ENCODE measurements at regions not wholly inside any gene's neighbourhood (a gene's known extent, or its start where the extent isn't known, plus 50 kb on each side); places are given as distances from the start of the nearest gene placed in this dataset.

DNA sequence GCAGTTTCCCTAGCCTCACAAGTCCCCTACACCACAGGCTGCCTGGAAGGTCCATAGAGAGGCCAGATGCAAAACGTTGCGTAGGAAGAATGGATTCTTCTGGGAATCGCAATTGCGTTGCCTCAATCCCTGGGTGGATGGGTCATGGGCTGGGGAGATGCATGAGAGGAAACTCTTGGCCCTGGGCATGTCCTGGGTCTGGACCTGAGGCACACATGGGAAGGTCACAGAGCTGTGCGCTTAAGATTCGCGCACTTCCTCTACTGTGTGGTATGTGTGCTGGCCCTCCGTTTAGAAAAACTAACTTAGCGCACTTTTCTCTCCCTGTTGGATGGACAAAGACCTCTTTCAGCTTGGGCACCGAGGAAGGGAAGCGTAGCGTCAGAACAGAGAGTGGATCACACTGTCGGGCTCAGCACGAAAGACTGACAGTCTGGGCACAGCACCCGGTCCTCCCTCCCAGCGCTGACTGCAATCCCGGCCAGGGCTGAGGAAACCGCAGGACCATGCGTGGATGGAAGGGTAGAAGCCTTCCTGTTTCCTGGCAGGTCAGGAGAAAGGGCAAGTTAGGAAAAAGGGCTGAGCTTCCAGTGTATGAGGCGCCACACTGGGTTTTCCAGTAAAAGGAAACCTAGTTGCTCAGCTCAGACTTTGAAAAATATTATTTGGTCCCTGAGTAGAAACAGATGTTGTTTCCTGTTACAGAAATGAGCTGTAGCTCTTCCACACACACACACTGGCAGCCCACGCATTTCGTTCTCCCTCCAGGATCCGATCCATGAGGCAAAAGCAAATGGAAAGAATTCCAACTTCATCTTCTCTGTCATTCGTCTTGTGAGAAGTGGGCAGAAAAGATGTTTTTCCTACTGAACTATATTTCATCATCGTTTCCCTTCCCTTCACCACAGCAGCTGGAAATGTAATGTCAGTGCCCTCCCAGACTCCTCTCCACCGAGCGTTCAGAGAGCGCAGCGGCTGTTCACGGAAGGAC is 86.0 kb downstream of the ING1 start:
- BruUV-seq (replicated peaks): no TSS peak
- intact Hi-C loops (cut with micrococcal nuclease; ENCODE audit: unreplicated experiment): no loop called here
- H4K20me1 ChIP-seq (ENCODE audit: insufficient read depth, low read length): no peaks in the 10 kb centered on the region
- peak; percentile 65 for ATAC-seq
- DNase-seq (ENCODE audit: low spot score): no peak
- WGBS (ENCODE audit: low lambda C conversion rate): 43% methylated on average over 24 of the region's 30 CpGs
- peaks cover 19% of the 10 kb centered on the region for H3K4me1 ChIP-seq (ENCODE audit: insufficient read depth, low read length)
- ChIA-PET POLR2A (no interaction called here), CTCF (ENCODE audit: low intra/inter-chr PET ratio, low total read pairs) (no interaction called here)
- no peaks in the 10 kb centered on the region for H3K36me3 ChIP-seq (replicated peaks in 1 of 2; ENCODE audit: control insufficient read depth in 1 of 2, insufficient read depth in 2 of 2, low read length in 2 of 2)
- no peaks in the 10 kb centered on the region for H3K9me3 ChIP-seq (ENCODE audit: low read length)
- H3K9ac ChIP-seq (ENCODE audit: insufficient read depth, low read depth, low read length): no peak overlapping the region
- peak overlapping the region in 1 of 3 experiments; percentile 9; a peak in 1 of 6 replicates for H3K4me3 ChIP-seq (replicated peaks in 1 of 3; ENCODE audit: insufficient read depth in 1 of 3, low read depth in 2 of 3, low read length in 3 of 3)
- H3K27ac ChIP-seq (ENCODE audit: extremely low read length, insufficient read depth, low read length): no peak overlapping the region
- H3K27me3 ChIP-seq (ENCODE audit: control insufficient read depth in 1 of 2, insufficient read depth in 2 of 2, low read length in 2 of 2): peaks cover 1 to 56% of the 10 kb centered on the region in 2 experiments
- H2AFZ ChIP-seq (ENCODE audit: low read length): no peak overlapping the region
- in situ Hi-C loops (cut with HindIII; ENCODE audit: extremely low pct_ligation_motif_present, low pct_unique_long_range_greater_than_20kb): loop anchor here (25.0 kb wide), 1 partner anchor 587 kb away; no protein-coding TSS in a partner anchor
- no peaks in the 10 kb centered on the region for H3K79me2 ChIP-seq (ENCODE audit: insufficient read depth, low read length)
- FAIRE-seq: no peak
- H3K4me2 ChIP-seq (ENCODE audit: low read depth, low read length): peak overlapping the region; percentile 53
- TF ChIP-seq GZF1 (CRISPR knock-in tag; IDR thresholded peaks at IDR 0.05) (no peak), MIXL1 (CRISPR knock-in tag; IDR thresholded peaks at IDR 0.05) (no peak), RFXAP (CRISPR knock-in tag; IDR thresholded peaks at IDR 0.05; ENCODE audit: borderline replicate concordance) (no peak), FLYWCH1 (CRISPR knock-in tag; IDR thresholded peaks at IDR 0.05) (no peak), TSC22D2 (CRISPR knock-in tag; IDR thresholded peaks at IDR 0.05; ENCODE audit: borderline replicate concordance) (no peak), CEBPG (CRISPR knock-in tag; IDR thresholded peaks at IDR 0.05) (no peak), EZH2 (conservative IDR thresholded peaks at IDR 0.05; ENCODE audit: low read depth, low read length) (0 out of 2 replicates have a peak, but pooled peaks have one; percentile 31), TBX3 (IDR thresholded peaks at IDR 0.05; ENCODE audit: borderline replicate concordance) (no peak), KDM6A (CRISPR knock-in tag; IDR thresholded peaks at IDR 0.05; ENCODE audit: low read depth) (no peak)
- TF ChIP-seq, protein P1, sequence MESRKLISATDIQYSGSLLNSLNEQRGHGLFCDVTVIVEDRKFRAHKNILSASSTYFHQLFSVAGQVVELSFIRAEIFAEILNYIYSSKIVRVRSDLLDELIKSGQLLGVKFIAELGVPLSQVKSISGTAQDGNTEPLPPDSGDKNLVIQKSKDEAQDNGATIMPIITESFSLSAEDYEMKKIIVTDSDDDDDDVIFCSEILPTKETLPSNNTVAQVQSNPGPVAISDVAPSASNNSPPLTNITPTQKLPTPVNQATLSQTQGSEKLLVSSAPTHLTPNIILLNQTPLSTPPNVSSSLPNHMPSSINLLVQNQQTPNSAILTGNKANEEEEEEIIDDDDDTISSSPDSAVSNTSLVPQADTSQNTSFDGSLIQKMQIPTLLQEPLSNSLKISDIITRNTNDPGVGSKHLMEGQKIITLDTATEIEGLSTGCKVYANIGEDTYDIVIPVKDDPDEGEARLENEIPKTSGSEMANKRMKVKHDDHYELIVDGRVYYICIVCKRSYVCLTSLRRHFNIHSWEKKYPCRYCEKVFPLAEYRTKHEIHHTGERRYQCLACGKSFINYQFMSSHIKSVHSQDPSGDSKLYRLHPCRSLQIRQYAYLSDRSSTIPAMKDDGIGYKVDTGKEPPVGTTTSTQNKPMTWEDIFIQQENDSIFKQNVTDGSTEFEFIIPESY (CRISPR knock-in tag; IDR thresholded peaks at IDR 0.05): 0 out of 2 replicates have a peak, but pooled peaks have one; percentile 10
- TF ChIP-seq, protein P2, sequence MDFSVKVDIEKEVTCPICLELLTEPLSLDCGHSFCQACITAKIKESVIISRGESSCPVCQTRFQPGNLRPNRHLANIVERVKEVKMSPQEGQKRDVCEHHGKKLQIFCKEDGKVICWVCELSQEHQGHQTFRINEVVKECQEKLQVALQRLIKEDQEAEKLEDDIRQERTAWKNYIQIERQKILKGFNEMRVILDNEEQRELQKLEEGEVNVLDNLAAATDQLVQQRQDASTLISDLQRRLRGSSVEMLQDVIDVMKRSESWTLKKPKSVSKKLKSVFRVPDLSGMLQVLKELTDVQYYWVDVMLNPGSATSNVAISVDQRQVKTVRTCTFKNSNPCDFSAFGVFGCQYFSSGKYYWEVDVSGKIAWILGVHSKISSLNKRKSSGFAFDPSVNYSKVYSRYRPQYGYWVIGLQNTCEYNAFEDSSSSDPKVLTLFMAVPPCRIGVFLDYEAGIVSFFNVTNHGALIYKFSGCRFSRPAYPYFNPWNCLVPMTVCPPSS (IDR thresholded peaks at IDR 0.05): no peak
- TF ChIP-seq, protein P3, sequence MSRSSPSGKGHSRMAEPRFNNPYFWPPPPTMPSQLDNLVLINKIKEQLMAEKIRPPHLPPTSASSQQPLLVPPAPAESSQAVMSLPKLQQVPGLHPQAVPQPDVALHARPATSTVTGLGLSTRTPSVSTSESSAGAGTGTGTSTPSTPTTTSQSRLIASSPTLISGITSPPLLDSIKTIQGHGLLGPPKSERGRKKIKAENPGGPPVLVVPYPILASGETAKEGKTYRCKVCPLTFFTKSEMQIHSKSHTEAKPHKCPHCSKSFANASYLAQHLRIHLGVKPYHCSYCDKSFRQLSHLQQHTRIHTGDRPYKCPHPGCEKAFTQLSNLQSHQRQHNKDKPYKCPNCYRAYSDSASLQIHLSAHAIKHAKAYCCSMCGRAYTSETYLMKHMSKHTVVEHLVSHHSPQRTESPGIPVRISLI (CRISPR knock-in tag; IDR thresholded peaks at IDR 0.05; ENCODE audit: borderline replicate concordance): no peak
- TF ChIP-seq, protein P4, sequence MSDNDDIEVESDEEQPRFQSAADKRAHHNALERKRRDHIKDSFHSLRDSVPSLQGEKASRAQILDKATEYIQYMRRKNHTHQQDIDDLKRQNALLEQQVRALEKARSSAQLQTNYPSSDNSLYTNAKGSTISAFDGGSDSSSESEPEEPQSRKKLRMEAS (IDR thresholded peaks at IDR 0.05): no peak
- TF ChIP-seq, protein P5, sequence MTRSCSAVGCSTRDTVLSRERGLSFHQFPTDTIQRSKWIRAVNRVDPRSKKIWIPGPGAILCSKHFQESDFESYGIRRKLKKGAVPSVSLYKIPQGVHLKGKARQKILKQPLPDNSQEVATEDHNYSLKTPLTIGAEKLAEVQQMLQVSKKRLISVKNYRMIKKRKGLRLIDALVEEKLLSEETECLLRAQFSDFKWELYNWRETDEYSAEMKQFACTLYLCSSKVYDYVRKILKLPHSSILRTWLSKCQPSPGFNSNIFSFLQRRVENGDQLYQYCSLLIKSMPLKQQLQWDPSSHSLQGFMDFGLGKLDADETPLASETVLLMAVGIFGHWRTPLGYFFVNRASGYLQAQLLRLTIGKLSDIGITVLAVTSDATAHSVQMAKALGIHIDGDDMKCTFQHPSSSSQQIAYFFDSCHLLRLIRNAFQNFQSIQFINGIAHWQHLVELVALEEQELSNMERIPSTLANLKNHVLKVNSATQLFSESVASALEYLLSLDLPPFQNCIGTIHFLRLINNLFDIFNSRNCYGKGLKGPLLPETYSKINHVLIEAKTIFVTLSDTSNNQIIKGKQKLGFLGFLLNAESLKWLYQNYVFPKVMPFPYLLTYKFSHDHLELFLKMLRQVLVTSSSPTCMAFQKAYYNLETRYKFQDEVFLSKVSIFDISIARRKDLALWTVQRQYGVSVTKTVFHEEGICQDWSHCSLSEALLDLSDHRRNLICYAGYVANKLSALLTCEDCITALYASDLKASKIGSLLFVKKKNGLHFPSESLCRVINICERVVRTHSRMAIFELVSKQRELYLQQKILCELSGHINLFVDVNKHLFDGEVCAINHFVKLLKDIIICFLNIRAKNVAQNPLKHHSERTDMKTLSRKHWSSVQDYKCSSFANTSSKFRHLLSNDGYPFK (CRISPR knock-in tag; IDR thresholded peaks at IDR 0.05; ENCODE audit: borderline replicate concordance): 0 out of 2 replicates have a peak, but pooled peaks have one; percentile 4
- TF ChIP-seq, protein P6, sequence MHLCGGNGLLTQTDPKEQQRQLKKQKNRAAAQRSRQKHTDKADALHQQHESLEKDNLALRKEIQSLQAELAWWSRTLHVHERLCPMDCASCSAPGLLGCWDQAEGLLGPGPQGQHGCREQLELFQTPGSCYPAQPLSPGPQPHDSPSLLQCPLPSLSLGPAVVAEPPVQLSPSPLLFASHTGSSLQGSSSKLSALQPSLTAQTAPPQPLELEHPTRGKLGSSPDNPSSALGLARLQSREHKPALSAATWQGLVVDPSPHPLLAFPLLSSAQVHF (CRISPR knock-in tag; IDR thresholded peaks at IDR 0.05): no peak

All from HepG2 (cell line).